WI38 (cell line): ENCODE measurements at regions not wholly inside any gene's neighbourhood (a gene's known extent, or its start where the extent isn't known, plus 50 kb on each side); places are given as distances from the start of the nearest gene placed in this dataset.
"Not testable (repeated sequence)": the region's sequence is repeated elsewhere in the genome, so short reads cannot be mapped to it uniquely, and the experiment has no call there.

Source experiments
- H3K4me3 ChIP-seq: 2 replicates; pipeline ENCODE4 v1.5.1; 2011; ENCODE audit warnings: low read depth, mild to moderate bottlenecking, control low read depth, low read length
- TF ChIP-seq, protein P1 (sequence below): IDR thresholded peaks from 2 replicates; pipeline ENCODE4 v1.5.1; 2012; ENCODE audit warnings: low read depth, mild to moderate bottlenecking, control low read depth, low read length

DNA sequence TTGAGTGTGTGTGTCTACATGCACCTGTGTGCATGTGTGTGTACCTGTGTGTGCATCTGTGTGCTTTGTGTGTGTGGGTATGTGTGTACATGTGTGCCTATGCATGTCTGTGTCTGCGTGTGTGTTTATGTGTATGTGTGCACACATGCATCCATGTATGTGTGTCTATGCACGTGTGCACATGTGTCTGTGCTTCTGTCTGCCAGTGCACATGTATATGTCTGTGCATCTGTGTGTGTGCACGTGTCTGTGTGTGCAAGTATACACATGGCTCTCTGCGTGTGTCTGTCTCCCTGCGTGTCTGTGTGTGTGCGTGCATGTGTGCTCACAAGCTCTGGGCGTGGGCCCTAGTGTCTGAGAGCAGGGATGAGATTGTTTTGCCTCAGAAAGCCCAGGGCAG is 85.3 kb upstream of the SEC14L1 start:
- TF ChIP-seq, protein P1, sequence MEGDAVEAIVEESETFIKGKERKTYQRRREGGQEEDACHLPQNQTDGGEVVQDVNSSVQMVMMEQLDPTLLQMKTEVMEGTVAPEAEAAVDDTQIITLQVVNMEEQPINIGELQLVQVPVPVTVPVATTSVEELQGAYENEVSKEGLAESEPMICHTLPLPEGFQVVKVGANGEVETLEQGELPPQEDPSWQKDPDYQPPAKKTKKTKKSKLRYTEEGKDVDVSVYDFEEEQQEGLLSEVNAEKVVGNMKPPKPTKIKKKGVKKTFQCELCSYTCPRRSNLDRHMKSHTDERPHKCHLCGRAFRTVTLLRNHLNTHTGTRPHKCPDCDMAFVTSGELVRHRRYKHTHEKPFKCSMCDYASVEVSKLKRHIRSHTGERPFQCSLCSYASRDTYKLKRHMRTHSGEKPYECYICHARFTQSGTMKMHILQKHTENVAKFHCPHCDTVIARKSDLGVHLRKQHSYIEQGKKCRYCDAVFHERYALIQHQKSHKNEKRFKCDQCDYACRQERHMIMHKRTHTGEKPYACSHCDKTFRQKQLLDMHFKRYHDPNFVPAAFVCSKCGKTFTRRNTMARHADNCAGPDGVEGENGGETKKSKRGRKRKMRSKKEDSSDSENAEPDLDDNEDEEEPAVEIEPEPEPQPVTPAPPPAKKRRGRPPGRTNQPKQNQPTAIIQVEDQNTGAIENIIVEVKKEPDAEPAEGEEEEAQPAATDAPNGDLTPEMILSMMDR: no peak
- H3K4me3 ChIP-seq: no peak overlapping the region

DNA sequence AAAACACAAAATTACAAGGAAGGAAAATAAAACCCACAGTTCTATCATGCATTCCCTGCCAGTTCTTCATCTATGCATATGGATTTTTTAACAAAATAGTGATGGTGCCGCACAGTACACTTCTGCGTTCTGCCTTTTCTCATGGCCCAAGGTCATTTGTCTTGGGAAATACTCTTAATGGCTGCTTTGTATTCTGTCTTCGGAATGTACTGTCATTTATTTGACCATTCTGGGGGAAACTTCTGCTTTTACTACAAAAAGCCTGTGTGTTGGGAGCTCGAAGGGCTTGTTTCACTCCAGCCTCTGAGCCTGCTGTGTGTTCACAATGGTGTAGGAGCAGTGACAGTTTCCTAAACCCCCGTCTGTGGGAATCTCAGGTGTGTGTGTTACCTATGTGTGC is 82.8 kb upstream of the SEC14L1 start:
- H3K4me3 ChIP-seq: no peak overlapping the region
- TF ChIP-seq, protein P1: no peak

DNA sequence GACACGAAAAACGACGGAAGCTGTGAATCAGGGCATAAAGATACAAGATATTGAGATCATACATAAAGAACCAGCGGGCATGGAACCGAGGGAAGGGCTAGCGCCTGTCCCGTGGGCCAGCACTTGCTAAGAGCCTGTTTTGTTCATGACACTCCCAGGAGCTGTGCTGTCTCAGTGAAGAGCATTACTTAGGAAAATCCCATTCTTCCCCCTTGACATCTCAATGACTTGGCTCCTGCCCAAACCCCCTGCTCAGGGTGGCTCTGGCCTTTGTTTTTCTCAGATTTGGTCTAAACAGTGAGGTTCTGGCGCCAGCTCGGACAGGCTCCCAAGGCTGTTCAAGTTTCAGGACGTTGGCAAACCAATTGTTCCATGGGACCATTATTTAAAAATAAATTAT is 79.1 kb upstream of the SEC14L1 start:
- H3K4me3 ChIP-seq: no peak overlapping the region
- TF ChIP-seq, protein P1: no peak

DNA sequence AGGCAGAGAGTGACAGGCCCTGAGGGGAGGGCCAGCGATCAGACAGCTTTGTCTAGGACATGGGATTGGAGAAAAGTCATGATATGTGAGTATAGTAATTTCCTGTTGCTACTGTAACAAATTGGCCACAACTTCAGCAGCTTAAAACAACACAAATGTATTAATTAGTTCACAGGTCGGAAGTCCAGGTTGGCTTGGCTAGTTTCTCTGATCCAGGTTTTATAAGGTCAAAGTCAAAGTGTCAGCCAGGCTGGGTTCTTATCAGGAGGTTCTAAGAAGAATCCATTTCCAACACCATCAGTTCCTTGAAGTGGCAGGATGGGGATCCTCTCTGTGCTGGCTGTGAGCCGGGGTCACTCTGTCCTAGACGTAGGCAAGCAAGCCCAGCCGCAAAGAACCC is 76.2 kb upstream of the SEC14L1 start:
- TF ChIP-seq, protein P1: no peak
- H3K4me3 ChIP-seq: no peak overlapping the region

DNA sequence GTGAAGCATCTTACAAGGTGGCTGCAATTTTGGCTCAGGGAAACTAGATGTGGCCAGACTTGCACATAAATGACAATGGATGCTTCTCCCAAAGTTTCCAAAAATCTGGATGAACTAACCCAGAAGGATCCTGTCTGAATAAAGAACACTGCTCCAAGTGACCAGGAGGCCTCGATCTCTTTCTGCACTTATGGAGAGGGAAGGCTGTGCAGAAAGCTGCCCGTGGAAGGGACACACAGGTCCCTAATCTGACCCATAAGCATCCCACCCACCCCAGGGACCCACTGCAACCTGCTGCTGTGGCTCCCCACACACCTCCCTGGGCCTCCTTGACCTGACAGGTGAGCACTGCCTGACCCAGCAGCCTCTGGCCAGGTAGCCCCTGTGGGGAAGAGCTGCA is 74.6 kb upstream of the SEC14L1 start:
- no peak overlapping the region for H3K4me3 ChIP-seq
- TF ChIP-seq, protein P1: no peak

DNA sequence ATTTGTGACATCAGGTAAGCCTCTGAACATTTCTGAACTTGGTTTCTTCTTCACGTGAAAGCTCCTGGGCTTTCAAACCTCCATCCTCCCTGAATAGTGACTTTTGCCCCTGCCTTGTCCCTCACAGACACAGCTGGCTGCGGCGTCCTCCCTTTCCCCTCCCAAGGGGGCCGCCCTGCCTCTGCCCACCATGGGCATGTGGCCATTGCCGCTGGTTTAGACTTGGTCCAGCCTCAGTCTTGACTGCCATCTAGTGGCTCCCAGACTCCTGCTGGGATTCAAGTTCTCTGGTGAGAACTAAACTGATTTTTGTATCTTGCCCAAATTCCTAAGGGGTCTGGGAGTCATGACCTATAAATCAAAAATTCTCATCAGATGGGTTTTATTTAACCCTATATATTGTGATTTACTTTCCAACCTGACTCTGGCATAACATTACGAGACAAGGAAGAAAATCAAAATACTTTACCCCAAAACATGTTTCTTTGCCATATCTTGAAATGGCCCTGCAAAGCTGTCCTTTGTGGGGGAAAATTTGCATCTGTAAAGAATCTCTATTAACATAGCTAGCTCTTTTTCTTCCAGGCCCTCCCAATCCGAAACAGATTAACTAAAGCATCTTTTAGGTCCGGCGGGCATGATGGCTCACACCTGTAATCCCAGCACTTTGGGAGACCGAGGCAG is 73.9 kb upstream of the SEC14L1 start:
- H3K4me3 ChIP-seq: not testable (repeated sequence)
- TF ChIP-seq, protein P1: peak; percentile 86

DNA sequence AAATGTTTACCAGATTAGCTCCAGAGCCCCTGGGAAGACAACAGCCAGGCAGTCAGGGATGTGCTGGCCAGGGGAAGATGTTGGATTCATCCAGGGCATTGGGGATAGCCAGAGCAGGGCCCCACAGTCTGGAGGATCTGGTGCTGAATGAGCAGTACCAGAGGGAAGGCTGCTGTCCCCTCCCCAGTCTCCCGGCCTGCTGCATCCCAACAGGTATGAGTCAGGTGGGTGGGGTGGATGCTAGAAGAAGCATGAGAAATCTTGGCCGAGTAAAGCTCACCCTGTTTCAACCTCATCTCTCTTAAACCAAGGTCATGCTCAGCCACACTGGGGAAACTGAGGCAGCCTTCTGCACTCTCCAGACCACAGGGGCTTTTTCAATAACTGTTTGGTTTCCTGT is 71.9 kb upstream of the SEC14L1 start:
- TF ChIP-seq, protein P1: no peak
- H3K4me3 ChIP-seq: no peak overlapping the region
